ENCODE measurements at regions not wholly inside any gene's neighbourhood (a gene's known extent, or its start where the extent isn't known, plus 50 kb on each side); places are given as distances from the start of the nearest gene placed in this dataset.

GRCh38 chr11:97895572-97895971 is 1125.2 kb upstream of the CNTN5 start:
- no peak for TF ChIP-seq CTCF (conservative IDR thresholded peaks at IDR 0.05; ENCODE audit: low read depth, low read length)
- no peak for TF ChIP-seq EZH2 (IDR thresholded peaks at IDR 0.05; ENCODE audit: low read length, unreplicated experiment)
